Endothelial cell of umbilical vein (primary cell): ENCODE measurements at regions not wholly inside any gene's neighbourhood (a gene's known extent, or its start where the extent isn't known, plus 50 kb on each side); places are given as distances from the start of the nearest gene placed in this dataset.

Experiments
- BruUV-seq: library from RNA; stranded (reverse); fragments of 400-500 nt; replicated peaks from 2 replicates; lab custom pipeline; 2021; lab: Mats Ljungman, UMichigan
- CTCF ChIA-PET: fragments of 300-600, 350-600 bp; sonication (Branson Sonifier 250); formaldehyde crosslinking; loops from one replicate; lab custom pipeline; 2021; ENCODE audit warnings: antibody characterized with exemption, inconsistent platforms; lab: Charles Lee
- POLR2A ChIA-PET: fragments of 300-600, 350-600 bp; sonication (Branson Sonifier 250); formaldehyde crosslinking; loops from one replicate; lab custom pipeline; 2021; ENCODE audit warnings: antibody characterized with exemption, inconsistent platforms; lab: Charles Lee
- DNase-seq: peaks from one replicate; pipeline ENCODE4 v3.0.0-alpha.2; 2011; ENCODE audit warnings: low read depth, low spot score
- FAIRE-seq: peaks from 2 replicates; lab custom pipeline; 2011; peaks lifted over from hg19 to GRCh38; lab: Jason Lieb, UNC
- H2AFZ ChIP-seq: 2 replicates; pipeline ENCODE4 v1.6.0; 2012; ENCODE audit warnings: low read depth, low read length, control low read depth, inconsistent platforms
- H3K27ac ChIP-seq: 2 replicates; pipeline ENCODE4 v1.5.1; 2011; ENCODE audit warnings: low read depth, mild to moderate bottlenecking, control low read depth, low read length, moderate library complexity; ENCODE audit not compliant: insufficient read depth
- H3K27me3 ChIP-seq, 2 experiments: 2 replicates each; pipeline versions ENCODE4 v1.6.0 to v1.6.1; 2011; ENCODE audit warnings: low read length in 2 of 2, mixed read lengths in 1 of 2; ENCODE audit not compliant: control insufficient read depth in 2 of 2, insufficient read depth in 2 of 2
- H3K36me3 ChIP-seq, 2 experiments: 2 replicates in 1 of 2; 3 replicates in 1 of 2; pipeline ENCODE4 v1.5.1; 2011; ENCODE audit warnings: low read length in 2 of 2, mild to moderate bottlenecking in 1 of 2, moderate library complexity in 1 of 2; ENCODE audit not compliant: control insufficient read depth in 2 of 2, insufficient read depth in 2 of 2; ENCODE audit errors: extremely low read depth in 1 of 2
- H3K4me1 ChIP-seq: 3 replicates; pipeline ENCODE4 v1.5.1; 2011; ENCODE audit warnings: mild to moderate bottlenecking, low read length; ENCODE audit not compliant: control insufficient read depth, insufficient read depth; ENCODE audit errors: extremely low read depth
- H3K4me2 ChIP-seq: 2 replicates; pipeline ENCODE4 v1.6.1; 2011; ENCODE audit warnings: low read length, control low read depth, mixed read lengths; ENCODE audit not compliant: insufficient read depth
- H3K4me3 ChIP-seq, 3 experiments: fragments of 200-600 bp in 1 of 3; sonication (generic), shearing (Covaris generic) in 1 of 3; replicated peaks in 1 of 3; 2 replicates each; pipeline ENCODE4 v1.5.1; 2011 to 2016; ENCODE audit warnings: control low read depth in 3 of 3, low read length in 3 of 3, mild to moderate bottlenecking in 2 of 3, inconsistent platforms in 1 of 3, low read depth in 1 of 3, moderate library complexity in 1 of 3; ENCODE audit not compliant: insufficient read depth in 1 of 3
- H3K79me2 ChIP-seq: 2 replicates; pipeline ENCODE4 v1.6.0; 2012; ENCODE audit warnings: low read length, inconsistent platforms; ENCODE audit not compliant: control insufficient read depth, insufficient read depth
- H3K9ac ChIP-seq: replicated peaks from 2 replicates; pipeline ENCODE3; 2011; ENCODE audit warnings: low read length, control low read depth; ENCODE audit not compliant: insufficient read depth; ENCODE audit errors: extremely low read depth
- H3K9me1 ChIP-seq: replicated peaks from 3 replicates; pipeline ENCODE4 v1.6.0; 2011; ENCODE audit warnings: mild to moderate bottlenecking, low read length; ENCODE audit not compliant: control insufficient read depth, insufficient read depth; ENCODE audit errors: extremely low read depth
- H3K9me3 ChIP-seq: replicated peaks from 2 replicates; pipeline ENCODE4 v1.5.1; 2012; ENCODE audit warnings: low read length, inconsistent platforms; ENCODE audit not compliant: control insufficient read depth, insufficient read depth
- H4K20me1 ChIP-seq: replicated peaks from 2 replicates; pipeline ENCODE3; 2011; ENCODE audit warnings: mild to moderate bottlenecking, low read length; ENCODE audit not compliant: control insufficient read depth, insufficient read depth; ENCODE audit errors: extremely low read depth
- CTCF ChIP-seq, 2 donors: IDR thresholded peaks; 1 replicate in 1 of 2; 2 replicates in 1 of 2; pipeline ENCODE4 v1.5.1; 2011; ENCODE audit warnings: low read length in 2 of 2, mild to moderate bottlenecking in 2 of 2, moderate library complexity in 2 of 2, control low read depth in 1 of 2, inconsistent platforms in 1 of 2, low read depth in 1 of 2; ENCODE audit not compliant: insufficient read depth in 1 of 2; ENCODE audit errors: extremely low read depth in 1 of 2
- EZH2 ChIP-seq: IDR thresholded peaks from 2 replicates; pipeline ENCODE4 v1.6.1; 2012; ENCODE audit warnings: borderline replicate concordance, low read depth, mild to moderate bottlenecking, moderate library complexity, low read length, inconsistent platforms; ENCODE audit not compliant: severe bottlenecking
- FOS ChIP-seq: IDR thresholded peaks from 2 replicates; pipeline ENCODE4 v1.6.1; 2011; ENCODE audit warnings: mild to moderate bottlenecking, low read length, moderate library complexity, borderline replicate concordance; ENCODE audit not compliant: insufficient read depth
- GATA2 ChIP-seq: IDR thresholded peaks from 2 replicates; pipeline ENCODE4 v1.7.0; 2011; ENCODE audit warnings: low read depth, mild to moderate bottlenecking, moderate library complexity, mixed read lengths, low read length; ENCODE audit not compliant: insufficient read length, insufficient read depth
- JUN ChIP-seq: IDR thresholded peaks from 2 replicates; pipeline ENCODE4 v1.6.1; 2011; ENCODE audit warnings: borderline replicate concordance, low read depth; ENCODE audit not compliant: insufficient read length, insufficient read depth
- MAX ChIP-seq: IDR thresholded peaks from 2 replicates; pipeline ENCODE4 v1.6.1; 2011; ENCODE audit not compliant: insufficient read depth, insufficient read length
- MYC ChIP-seq: IDR thresholded peaks from one replicate; pipeline ENCODE4 v1.6.1; 2011; ENCODE audit warnings: mild to moderate bottlenecking, low read depth, low read length
- POLR2A ChIP-seq: IDR thresholded peaks from 2 replicates; pipeline ENCODE4 v1.6.1; 2012; ENCODE audit warnings: low read depth, mild to moderate bottlenecking, control low read depth, low read length
- POLR2AphosphoS5 ChIP-seq: IDR thresholded peaks from 2 replicates; pipeline ENCODE4 v1.6.1; 2012; ENCODE audit warnings: low read depth, mild to moderate bottlenecking, control low read depth, low read length, moderate library complexity; ENCODE audit not compliant: insufficient read depth
- dilution Hi-C: fragments of 300-500 bp; cut with MboI; formaldehyde crosslinking; loops from one replicate; pipeline ENCODE4 v1.15.0; 2019; ENCODE audit warnings: low sequenced_read_pairs; ENCODE audit not compliant: extremely low pct_ligation_motif_present
- intact Hi-C: fragments of 100-400 bp; cut with micrococcal nuclease; formaldehyde crosslinking; loops from one replicate; pipeline ENCODE4 v1.10.0; 2022

GRCh38 chr4:121464854-121465253 is 84.0 kb upstream of the QRFPR start:
- Histone ChIP-seq H3K9me1 (no peaks in the 10 kb centered on the region), H3K36me3 (no peaks in the 10 kb centered on the region), H3K4me1 (no peaks in the 10 kb centered on the region), H3K4me3 (no peak overlapping the region), H3K9ac (no peak overlapping the region), H4K20me1 (no peaks in the 10 kb centered on the region), H2AFZ (no peak overlapping the region), H3K27ac (no peak overlapping the region), H3K79me2 (no peaks in the 10 kb centered on the region), H3K9me3 (no peaks in the 10 kb centered on the region), H3K27me3 (peaks cover 0 to 8% of the 10 kb centered on the region in 2 experiments), H3K4me2 (no peak overlapping the region)
- TF ChIP-seq FOS (no peak), POLR2A (no peak), POLR2AphosphoS5 (no peak), GATA2 (no peak), CTCF (IDR thresholded peaks at IDR 0.05; ENCODE audit: extremely low read depth in 1 of 2, insufficient read depth in 1 of 2, low read depth in 1 of 2, low read length in 2 of 2) (no peak), EZH2 (no peak), JUN (no peak), MYC (no peak), MAX (no peak)
- BruUV-seq = no TSS peak
- POLR2A ChIA-PET = no interaction called here
- intact Hi-C loops = no loop called here
- no peak for DNase-seq
- dilution Hi-C loops = no loop called here
- CTCF ChIA-PET = interaction anchor here (0.9 to 4.1 kb wide), 2 partner anchors 270 to 273 kb away, joined by 3 to 72 read pairs; no protein-coding TSS in a partner anchor
- FAIRE-seq = no peak
